ENCODE measurements at regions not wholly inside any gene's neighbourhood (a gene's known extent, or its start where the extent isn't known, plus 50 kb on each side); places are given as distances from the start of the nearest gene placed in this dataset.
A peak's percentile ranks its signal among the peaks of the same experiment; 100 is the strongest.

- intact Hi-C loops (cut with DNase I) = no loop called here
- no peak for TF ChIP-seq CTCF (IDR thresholded peaks at IDR 0.05)
- DNase-seq (no peak), FAIRE-seq (no peak), ATAC-seq (no peak)
- Histone ChIP-seq H3K4me3 (no peak overlapping the region), H3K36me3 (no peaks in the 10 kb centered on the region), H3K4me1 (no peaks in the 10 kb centered on the region), H3K27me3 (no peaks in the 10 kb centered on the region), H3K9me3 (no peaks in the 10 kb centered on the region), H3K27ac (no peak overlapping the region)
- WGBS, 2 donors = 87 to 92% methylated on average over 5 of the region's 5 CpGs
Measured at GRCh38 chr2:174669336-174669735, 71.7 kb upstream of the WIPF1 start.

GRCh38 chr2:174668075-174668474 lies 70.5 kb upstream of the WIPF1 start:
- H3K27ac ChIP-seq = no peak overlapping the region
- TF ChIP-seq CTCF (IDR thresholded peaks at IDR 0.05) = no peak
- DNase-seq = no peak
- no peaks in the 10 kb centered on the region for H3K9me3 ChIP-seq
- 87 to 89% methylated on average over 7 of the region's 7 CpGs for WGBS, 2 donors
- no peaks in the 10 kb centered on the region for H3K4me1 ChIP-seq
- no peak overlapping the region for H3K4me3 ChIP-seq
- intact Hi-C loops (cut with DNase I) = no loop called here
- no peaks in the 10 kb centered on the region for H3K27me3 ChIP-seq
- FAIRE-seq = no peak
- no peak for ATAC-seq
- no peaks in the 10 kb centered on the region for H3K36me3 ChIP-seq

GRCh38 chr2:174667250-174667860 lies 69.8 kb upstream of the WIPF1 start:
- H3K4me1 ChIP-seq = no peaks in the 10 kb centered on the region
- ATAC-seq (peak in 2 of 4 donors; percentile 30 to 32), FAIRE-seq (no peak), DNase-seq (no peak)
- no peak overlapping the region for H3K27ac ChIP-seq
- H3K4me3 ChIP-seq = no peak overlapping the region
- intact Hi-C loops (cut with DNase I) = no loop called here
- H3K27me3 ChIP-seq = no peaks in the 10 kb centered on the region
- H3K9me3 ChIP-seq = no peaks in the 10 kb centered on the region
- 85 to 91% methylated on average over 6 of the region's 6 CpGs for WGBS, 2 donors
- H3K36me3 ChIP-seq = no peaks in the 10 kb centered on the region
- TF ChIP-seq CTCF (IDR thresholded peaks at IDR 0.05) = no peak

GRCh38 chr2:174666845-174667244 lies 69.2 kb upstream of the WIPF1 start:
- Histone ChIP-seq H3K4me1 (no peaks in the 10 kb centered on the region), H3K27me3 (no peaks in the 10 kb centered on the region), H3K4me3 (no peak overlapping the region), H3K9me3 (no peaks in the 10 kb centered on the region), H3K36me3 (no peaks in the 10 kb centered on the region), H3K27ac (peak overlapping the region in 1 of 4 donors; percentile 5)
- ATAC-seq (no peak), DNase-seq (no peak), FAIRE-seq (no peak)
- WGBS, 2 donors = 87 to 88% methylated on average over 5 of the region's 5 CpGs
- intact Hi-C loops (cut with DNase I) = no loop called here
- no peak for TF ChIP-seq CTCF (IDR thresholded peaks at IDR 0.05)

DNA sequence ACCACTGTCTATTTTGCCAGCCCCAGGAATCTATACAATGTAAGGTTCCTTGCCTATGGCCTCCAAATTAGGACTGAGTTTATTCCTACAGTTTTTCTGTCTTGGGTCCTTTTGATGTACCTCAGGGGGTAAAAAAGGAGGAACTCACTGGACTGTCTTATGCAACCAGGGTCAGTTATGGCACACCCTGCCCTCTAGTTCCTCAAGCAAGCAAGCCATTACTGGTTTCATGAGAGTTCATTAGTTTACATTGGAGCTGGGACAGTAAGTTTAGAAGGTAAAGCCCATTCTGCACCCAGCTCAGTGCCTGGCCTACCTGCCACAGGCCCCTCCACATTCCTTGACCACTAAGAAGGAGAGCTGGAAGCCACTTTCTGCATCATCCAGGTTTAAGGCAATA lies 68.7 kb upstream of the WIPF1 start:
- FAIRE-seq = no peak
- peak in 2 of 4 donors; percentile 59 to 66 for ATAC-seq

More for the DNA sequence above, 68.7 kb upstream of the WIPF1 start:
- H3K4me1 ChIP-seq = no peaks in the 10 kb centered on the region
- no peak for TF ChIP-seq CTCF (IDR thresholded peaks at IDR 0.05)
- no peak for DNase-seq
- no peak overlapping the region for H3K4me3 ChIP-seq
- intact Hi-C loops (cut with DNase I) = no loop called here
- H3K36me3 ChIP-seq = no peaks in the 10 kb centered on the region
- no peaks in the 10 kb centered on the region for H3K9me3 ChIP-seq
- H3K27ac ChIP-seq = peak overlapping the region in 1 of 4 donors; percentile 5
- no peaks in the 10 kb centered on the region for H3K27me3 ChIP-seq

Data from pancreas (tissue), 10 donors.